ENCODE measurements at regions not wholly inside any gene's neighbourhood (a gene's known extent, or its start where the extent isn't known, plus 50 kb on each side); places are given as distances from the start of the nearest gene placed in this dataset.

DNA sequence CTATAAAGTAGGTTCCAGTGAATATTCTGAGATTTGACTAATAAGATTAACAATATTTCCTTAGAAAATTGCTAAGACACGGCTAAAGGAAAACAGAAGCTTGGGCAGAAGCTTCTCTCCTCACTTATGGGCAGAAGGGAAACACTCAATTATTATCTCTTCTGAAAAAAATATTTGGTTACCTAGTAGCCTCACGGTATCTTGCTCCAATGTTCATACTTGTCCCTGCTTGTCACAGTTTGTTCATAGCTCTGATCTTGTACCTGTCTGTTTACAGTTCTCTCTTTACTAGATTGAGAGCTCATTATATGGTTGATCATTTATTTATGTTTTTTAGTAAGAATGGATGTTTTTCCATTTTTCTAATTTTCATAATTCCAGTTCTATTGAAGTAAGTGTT is 458.0 kb upstream of the ATP2B1 start:
- TF ChIP-seq POLR2AphosphoS5 (IDR thresholded peaks at IDR 0.05; ENCODE audit: borderline replicate concordance, low read depth, low read length) (no peak), EZH2 (IDR thresholded peaks at IDR 0.05) (no peak), FOXP2 (optimal IDR thresholded peaks at IDR 0.05; ENCODE audit: control extremely low read depth, extremely low read length, insufficient read depth) (no peak)
